Coronary artery (tissue), 2 donors: ENCODE measurements at regions not wholly inside any gene's neighbourhood (a gene's known extent, or its start where the extent isn't known, plus 50 kb on each side); places are given as distances from the start of the nearest gene placed in this dataset.
"Not testable (repeated sequence)": the region's sequence is repeated elsewhere in the genome, so short reads cannot be mapped to it uniquely, and the experiment has no call there.

Experiments
- DNase-seq: peaks from one replicate; pipeline ENCODE4 v3.0.0-alpha.2; 2017; ENCODE audit warnings: low spot score
- H3K27ac ChIP-seq, 2 donors: fragments of 200-600 bp; sonication (generic); one replicate each; pipeline ENCODE4 v1.5.1; 2016 to 2019
- H3K4me3 ChIP-seq: fragments of 200-600 bp; sonication (generic); 2 replicates; pipeline ENCODE4 v1.5.1; 2016; ENCODE audit warnings: mild to moderate bottlenecking, moderate library complexity
- TF ChIP-seq, protein P1 (sequence below): fragments of 200-600 bp; sonication (generic); IDR thresholded peaks from one replicate; pipeline ENCODE4 v1.5.1; 2019; ENCODE audit warnings: antibody characterized with exemption

DNA sequence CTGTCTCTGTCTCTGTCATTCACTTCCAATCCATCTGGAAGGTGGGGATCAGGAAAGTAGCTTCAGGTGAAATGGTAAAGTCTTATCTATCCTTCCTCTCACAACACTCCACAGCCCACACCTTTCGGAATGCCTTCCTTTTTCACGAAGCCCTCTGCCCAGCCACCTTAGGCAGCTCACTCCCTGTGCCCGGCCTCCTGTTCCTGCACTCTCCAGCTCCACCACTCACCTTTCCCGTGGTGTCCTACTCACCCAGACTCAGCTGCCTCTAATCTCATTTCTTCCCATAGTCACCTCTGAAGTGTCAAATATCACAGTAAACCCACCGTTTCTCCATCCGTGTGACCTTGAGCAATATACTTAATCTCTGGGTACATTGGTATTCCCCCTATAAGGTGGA, 100.9 kb upstream of the C7orf33 start:
- TF ChIP-seq, protein P1, sequence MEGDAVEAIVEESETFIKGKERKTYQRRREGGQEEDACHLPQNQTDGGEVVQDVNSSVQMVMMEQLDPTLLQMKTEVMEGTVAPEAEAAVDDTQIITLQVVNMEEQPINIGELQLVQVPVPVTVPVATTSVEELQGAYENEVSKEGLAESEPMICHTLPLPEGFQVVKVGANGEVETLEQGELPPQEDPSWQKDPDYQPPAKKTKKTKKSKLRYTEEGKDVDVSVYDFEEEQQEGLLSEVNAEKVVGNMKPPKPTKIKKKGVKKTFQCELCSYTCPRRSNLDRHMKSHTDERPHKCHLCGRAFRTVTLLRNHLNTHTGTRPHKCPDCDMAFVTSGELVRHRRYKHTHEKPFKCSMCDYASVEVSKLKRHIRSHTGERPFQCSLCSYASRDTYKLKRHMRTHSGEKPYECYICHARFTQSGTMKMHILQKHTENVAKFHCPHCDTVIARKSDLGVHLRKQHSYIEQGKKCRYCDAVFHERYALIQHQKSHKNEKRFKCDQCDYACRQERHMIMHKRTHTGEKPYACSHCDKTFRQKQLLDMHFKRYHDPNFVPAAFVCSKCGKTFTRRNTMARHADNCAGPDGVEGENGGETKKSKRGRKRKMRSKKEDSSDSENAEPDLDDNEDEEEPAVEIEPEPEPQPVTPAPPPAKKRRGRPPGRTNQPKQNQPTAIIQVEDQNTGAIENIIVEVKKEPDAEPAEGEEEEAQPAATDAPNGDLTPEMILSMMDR = no peak
- DNase-seq = no peak
- Histone ChIP-seq H3K4me3 (no peak overlapping the region), H3K27ac (no peak overlapping the region)

DNA sequence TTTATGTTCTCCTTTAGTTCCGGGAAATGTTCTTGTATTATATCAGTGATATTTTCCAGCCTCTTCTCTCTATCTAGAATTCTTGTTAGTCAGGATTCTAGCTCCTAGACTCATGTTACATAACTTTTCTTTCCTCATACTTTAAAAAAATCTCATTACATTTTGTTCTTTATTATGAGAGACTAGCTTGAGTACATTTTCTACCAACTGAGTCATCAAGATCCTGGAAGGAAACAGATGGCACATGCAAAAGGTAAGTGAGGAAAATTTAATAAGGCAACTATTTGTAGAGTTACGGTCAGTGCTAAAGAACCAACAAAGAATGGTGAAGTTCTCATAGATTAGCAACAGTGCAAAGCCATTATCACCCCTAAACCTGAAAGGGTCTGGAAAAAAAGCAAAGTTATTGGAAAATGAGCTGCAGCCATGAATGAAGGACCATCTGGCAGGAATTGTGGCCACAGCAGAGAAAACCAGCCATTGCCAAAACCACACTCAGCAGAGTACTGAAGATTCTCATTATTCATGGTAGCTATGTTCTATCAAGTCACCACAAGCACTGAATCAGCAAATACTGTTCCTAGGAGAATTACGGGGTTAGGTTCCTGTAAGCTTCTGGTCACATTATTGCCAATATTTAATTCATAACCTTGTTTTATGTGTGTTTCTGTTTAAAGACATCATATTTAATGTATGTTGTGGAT, 98.3 kb upstream of the C7orf33 start:
- H3K27ac ChIP-seq = no peak overlapping the region
- DNase-seq = no peak
- TF ChIP-seq, protein P1 = no peak
- no peak overlapping the region for H3K4me3 ChIP-seq

DNA sequence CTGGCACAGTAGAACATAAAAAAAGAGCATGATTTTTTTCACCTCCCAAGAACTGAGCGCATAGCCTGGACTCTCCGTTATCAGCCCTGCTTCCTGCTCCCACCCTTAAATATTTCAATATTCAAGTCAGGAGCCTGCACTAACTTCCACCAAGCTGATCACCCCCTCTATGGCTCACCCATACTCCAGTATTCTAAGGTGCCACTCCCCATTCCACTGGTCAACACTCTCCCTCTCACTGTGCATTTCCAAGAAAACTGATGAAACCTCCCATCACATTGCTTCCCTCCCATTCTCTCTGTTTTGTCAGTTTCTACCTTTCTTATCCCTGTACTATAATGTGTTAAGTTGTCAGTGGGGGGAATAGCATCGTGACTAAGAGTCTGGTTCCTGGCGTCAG, 95.0 kb upstream of the C7orf33 start:
- TF ChIP-seq, protein P1 = no peak
- no peak overlapping the region for H3K27ac ChIP-seq
- no peak overlapping the region for H3K4me3 ChIP-seq
- no peak for DNase-seq

DNA sequence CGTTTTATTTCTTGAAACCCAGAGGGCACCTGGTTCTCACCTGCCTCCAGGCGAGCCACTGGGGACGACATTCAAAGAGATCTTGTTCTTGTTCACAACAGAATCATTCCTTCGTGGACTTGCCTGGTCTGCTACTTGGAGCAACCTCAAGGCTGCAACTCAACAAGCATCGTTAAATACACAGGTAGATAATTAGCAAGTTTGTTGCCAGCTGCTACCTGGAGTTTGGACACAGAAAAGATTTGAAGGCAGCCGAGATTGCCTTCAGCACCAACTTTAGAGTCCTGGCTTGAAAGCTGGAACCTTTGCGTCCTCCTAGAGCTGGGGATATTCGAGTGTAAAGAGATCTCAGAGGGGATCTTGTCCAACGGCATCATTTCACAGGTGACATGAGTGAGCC, 89.6 kb upstream of the C7orf33 start:
- Histone ChIP-seq H3K27ac (no peak overlapping the region), H3K4me3 (no peak overlapping the region)
- TF ChIP-seq, protein P1 = no peak
- no peak for DNase-seq

DNA sequence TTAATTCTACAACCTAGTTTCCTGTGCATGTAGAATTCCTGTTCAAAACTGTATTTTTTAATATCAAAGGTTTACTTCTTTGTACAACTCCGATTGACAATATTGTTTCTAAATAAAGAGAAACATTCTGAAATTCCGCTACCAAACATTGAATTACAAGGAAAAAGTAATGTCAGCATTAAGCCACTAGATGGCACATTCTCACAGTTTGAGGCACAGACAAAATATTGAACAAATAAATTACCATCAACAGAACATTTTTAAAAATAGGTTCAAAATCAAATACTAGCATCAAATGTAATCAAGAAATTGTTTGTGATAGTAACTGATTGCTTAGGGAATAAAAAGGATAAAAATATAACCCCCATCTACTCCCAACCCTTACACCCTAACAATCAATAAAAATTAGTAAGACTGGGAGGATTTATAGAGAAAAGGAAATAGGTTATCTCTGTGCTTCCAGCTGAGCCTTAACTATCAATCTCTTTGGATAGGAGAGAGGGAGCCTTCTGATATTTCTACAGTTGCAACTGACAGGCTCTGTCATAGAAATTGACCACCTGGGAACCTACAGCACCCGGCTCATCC, 86.6 kb upstream of the C7orf33 start:
- Histone ChIP-seq H3K27ac (no peak overlapping the region), H3K4me3 (no peak overlapping the region)
- DNase-seq = no peak
- TF ChIP-seq, protein P1 = peak; percentile 55

DNA sequence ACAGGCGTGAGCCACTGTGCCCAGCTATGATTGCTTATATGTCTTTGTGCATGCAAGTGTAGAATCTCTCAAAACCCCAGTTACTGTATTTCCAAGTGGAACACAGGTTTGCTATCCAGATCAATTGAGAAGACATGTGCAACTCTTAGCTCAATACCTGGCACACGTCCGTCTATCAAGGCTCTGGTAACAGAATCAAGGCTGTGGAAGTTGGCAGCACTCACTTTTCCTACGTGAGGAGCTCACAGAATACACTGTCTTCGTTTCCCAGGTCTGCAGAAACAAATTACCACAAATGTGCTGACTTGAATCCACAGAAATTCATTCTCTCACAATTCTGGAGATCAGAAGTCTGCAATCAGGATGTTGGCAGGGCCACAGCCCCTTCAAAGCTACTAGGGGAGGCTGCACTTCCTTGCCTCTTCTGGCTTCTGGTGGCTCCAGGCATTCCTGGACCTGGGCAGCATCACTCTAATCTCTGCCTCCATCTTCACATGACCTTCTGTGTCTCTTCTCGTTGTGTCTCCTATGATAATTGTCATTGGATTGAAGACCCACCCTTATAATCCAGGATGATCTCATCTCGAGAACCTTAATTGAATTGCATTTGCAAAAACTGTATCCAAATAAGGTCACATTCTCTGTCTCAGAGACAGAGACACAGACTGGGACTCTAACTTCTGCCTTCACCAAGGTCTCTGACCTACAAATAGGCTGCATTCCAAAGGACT, 84.8 kb upstream of the C7orf33 start:
- TF ChIP-seq, protein P1 = no peak
- Histone ChIP-seq H3K4me3 (no peak overlapping the region), H3K27ac (no peak overlapping the region)
- no peak for DNase-seq

DNA sequence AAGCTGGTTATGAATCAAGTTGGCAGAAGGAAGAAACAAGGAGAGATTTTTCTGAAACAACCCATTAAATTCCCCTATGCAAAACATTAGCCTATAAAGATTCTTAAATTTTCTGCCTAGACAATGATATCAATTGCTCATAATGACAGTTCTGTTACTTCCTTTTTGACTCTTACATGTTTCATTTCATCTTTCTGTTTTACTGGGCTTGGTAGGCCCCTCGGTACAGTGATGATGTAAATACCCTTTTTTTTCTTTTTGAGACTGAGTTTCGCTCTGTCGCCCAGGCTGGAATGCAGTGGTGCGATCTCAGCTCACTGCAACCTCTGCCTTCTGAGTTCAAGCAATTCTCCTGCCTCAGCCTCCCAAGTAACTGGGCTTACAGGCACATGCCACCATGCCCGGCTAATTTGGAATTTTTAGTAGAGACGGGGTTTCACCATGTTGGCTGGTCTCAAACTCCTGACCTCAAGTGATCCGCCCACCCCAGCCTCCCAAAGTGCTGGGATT, 83.4 kb upstream of the C7orf33 start:
- DNase-seq, H3K27ac ChIP-seq, H3K4me3 ChIP-seq: not testable (repeated sequence)
